HG03442 (cell line): ENCODE measurements at regions not wholly inside any gene's neighbourhood (a gene's known extent, or its start where the extent isn't known, plus 50 kb on each side); places are given as distances from the start of the nearest gene placed in this dataset.
A peak's percentile ranks its signal among the peaks of the same experiment; 100 is the strongest.
"Not testable (repeated sequence)": the region's sequence is repeated elsewhere in the genome, so short reads cannot be mapped to it uniquely, and the experiment has no call there.

ENCODE experiments used
- ATAC-seq: cut with Tn5 transposase; IDR thresholded peaks from one replicate; pipeline ENCODE4 v1.9.1; 2021; ENCODE audit warnings: mild to moderate bottlenecking, moderate library complexity; ENCODE audit not compliant: unreplicated experiment

DNA sequence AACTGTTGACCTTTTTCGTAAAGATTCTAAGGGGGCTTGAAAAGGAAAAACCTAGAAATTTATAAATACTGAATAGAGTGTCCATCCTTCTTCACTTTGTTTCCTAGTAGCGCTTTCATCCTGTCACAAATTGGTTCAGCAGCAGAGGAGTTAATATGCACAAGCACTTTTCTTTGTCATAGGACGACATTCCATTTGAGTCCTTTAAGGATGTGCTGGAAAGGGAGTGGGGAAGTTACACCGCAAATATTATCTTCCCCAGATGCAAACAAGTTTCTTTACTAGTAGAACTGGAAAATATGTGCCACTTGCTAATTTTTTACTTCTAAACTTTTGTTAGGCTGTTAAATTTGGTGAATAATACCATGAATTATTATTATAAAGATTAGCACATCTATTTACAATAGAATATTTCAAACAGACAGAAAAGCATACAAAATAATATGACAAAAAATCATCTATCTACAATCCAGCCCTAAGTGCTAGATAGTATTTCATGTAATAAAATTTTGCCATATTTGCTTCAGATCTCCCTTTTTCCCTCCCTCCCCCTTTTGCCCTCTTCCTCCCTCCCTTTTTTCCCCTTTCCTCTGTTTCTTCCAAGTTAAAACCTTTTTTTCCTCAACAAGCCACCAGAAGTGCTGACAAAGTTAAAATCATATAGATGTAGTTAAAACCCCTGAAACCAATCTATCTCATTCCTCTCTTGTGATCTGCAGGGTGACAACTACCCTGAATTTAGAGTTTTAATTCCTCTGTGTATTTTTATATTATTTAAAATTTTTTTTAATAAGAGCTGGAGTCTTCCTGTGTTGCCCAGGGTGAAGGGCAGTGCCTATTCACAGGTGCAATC, 50.5 kb upstream of the MAP4K3 start:
- ATAC-seq = no peak

DNA sequence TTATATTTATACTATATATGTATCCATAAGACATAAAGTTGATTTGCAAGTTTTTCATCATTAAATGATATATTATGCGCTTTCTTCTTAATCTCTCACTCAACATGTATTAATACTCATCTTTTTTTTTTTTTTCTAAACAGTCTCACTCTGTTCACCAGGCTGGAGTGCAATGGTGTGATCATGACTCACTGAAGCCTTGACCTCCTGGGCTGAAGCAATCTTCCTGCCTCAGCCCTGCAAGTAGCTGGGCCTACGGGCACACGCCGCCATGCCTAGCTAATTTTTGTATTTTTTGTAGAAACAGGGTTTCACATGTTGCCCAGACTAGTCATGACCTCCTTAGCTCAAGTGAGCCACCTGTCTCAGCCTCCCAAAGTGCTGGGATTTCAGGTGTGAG, 51.4 kb upstream of the MAP4K3 start:
- no peak for ATAC-seq

DNA sequence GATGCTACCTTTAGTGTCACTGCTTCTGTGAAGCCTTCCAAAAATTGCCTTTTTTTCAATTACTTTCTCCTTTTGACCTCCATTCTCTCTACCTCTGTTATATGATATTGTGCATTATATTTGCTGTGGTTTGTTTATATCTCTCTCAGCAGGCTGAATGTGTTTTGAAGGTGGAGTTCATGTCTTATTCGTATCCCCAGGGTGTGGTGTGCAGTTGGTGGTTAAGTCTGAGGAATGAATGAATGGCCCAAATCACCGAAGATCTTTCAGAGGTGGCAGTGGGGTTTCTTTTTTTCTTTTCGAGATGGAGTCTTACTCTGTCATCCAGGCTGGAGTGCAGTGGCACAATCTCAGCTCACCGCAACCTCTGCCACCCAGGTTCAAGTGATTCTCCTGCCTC, 53.5 kb upstream of the MAP4K3 start:
- ATAC-seq = no peak

DNA sequence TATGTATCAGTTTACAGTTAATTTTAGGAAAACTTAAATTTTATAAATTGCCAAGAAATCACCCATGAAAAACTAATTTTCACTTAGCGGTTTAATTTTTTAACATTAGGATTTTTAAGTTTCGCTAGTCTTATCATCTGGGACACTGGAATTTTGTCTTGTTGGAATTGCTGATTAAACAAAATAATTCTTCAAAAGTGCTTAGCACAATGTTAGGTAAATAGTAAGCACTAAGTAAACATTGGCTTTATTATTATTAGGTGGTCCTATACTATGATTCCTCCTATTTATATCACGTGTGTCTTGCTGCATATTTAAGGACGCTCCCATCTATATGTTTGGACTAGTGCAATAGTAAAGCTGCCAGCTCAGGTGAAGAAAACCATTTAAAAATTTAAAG, 54.6 kb upstream of the MAP4K3 start:
- no peak for ATAC-seq

DNA sequence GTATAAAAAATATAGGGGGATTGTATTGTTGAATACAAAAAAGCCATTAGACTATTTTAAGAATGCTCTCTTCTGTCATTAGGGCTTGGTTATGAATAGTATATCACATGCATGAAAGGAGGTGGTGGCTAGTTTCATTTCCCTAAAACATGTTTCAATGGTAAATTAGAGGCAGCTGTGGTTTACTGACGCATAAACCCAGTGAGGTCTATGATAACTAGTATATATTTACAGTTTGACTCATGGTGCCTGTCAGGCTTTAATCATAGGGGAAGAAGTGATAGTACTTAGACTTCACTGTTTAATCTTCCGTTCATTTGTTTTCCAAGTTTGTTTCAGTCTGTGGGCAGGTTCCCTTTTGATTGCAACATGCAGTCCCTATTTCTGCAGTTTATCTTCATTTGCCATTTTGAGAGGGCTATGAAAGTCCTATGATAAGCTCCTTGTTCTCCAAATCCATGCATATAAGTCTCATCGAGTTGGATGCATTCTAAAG, 55.1 kb upstream of the MAP4K3 start:
- peak; percentile 92 for ATAC-seq

DNA sequence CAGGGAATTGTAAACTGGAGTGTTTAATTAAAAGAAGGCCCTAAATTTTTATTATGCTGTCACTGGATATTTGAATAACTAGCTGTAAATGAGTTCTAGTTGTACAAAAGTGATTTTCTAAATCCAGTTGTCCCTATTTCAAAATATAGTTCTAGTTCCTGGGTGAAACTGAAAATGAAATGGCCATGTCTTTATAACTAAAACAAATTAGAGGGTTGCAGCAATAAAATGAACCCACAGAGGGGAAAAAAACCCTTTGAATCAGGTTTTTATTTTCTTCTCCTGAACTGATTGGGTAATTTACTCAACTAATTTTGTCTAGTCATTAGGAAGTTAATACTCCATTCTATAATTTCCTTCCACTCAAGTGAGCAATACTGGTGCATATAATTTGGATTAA, 55.6 kb upstream of the MAP4K3 start:
- ATAC-seq = no peak

DNA sequence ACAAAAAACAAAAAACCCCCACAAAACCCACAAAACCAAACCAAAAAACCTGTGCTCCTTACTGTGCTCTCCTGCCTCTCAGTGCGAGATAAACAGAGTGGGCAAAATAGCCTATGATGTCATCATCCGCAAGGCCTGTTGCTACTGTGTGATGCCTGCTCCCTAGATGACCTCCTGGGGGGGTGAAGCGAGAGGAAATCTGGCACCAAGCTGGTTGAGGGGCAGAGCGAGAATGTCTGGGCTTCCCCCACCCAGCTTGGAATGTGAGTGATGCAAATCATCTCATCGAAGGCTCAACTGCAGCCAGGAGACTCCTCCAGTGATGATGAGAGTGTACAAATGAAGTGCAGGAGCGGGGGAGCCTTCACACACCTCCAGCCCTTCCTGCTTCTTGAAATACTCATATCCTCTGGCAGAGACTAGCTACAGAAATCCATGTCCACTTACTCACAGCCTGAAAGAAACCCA, 57.7 kb upstream of the MAP4K3 start:
- peak; percentile 64 for ATAC-seq

DNA sequence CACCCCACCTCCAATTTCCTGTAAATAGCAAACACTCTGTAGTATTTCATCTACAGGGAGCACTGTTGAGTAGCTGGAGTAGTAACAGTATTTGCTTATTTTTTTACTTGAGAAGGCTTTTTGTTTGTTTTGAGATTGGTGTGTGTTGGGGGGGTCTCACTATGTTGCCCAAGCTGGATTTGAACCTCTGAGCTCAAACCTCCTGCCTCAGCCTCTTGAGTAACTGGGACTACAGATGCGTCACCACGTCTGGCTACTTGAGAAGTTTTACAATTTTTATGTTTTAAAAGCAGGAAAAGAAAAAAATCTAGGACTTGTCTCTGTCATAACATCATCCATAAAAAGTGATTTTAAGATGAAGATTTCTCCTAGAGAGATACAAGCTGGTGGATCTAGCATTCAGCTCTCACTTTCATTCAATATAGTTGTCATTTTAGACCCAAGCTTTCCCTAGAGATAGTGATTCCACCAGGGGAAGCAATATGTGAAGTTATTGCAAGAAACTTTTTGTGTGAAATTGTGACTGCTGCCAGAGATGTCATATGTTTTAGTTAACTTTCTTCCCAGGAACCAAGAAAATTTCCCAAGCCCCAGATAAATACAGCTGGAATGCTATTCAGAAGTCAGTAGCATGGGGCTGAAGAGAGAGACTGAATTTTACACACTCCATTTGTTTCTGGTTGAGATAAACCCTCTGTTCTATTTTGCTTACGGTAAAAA, 60.2 kb upstream of the MAP4K3 start:
- no peak for ATAC-seq

DNA sequence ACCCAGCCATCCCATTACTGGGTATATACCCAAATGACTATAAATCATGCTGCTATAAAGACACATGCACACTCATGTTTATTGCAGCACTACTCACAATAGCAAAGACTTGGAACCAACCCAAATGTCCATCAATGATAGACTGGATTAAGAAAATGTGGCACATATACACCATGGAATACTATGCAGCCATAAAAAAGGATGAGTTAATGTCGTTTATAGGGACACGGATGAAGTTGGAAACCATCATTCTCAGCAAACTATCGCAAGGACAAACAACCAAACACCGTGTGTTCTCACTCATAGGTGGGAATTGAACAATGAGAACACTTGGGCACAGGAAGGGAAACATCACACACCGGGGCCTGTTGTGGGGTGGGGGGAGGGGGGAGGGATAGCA, 61.1 kb upstream of the MAP4K3 start:
- not testable (repeated sequence) for ATAC-seq

DNA sequence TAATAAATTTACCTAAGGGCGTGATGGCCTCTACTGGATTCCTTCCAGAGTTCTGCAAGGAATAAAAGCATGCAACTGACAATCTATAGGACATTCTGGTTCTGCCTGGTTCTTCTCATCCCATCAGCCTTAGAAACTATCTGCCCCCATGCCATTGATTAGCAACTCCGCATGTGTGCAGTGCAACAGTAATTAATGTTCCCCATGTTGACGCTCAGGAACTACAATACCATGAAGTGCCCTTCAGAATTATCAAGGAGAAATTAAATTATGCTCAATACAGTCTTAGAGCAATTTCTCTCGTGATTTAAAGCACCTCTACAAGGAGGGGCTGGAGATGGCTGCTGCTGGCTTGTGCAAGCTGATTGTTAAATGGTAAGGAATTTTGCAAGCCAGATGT, 61.7 kb upstream of the MAP4K3 start:
- no peak for ATAC-seq

DNA sequence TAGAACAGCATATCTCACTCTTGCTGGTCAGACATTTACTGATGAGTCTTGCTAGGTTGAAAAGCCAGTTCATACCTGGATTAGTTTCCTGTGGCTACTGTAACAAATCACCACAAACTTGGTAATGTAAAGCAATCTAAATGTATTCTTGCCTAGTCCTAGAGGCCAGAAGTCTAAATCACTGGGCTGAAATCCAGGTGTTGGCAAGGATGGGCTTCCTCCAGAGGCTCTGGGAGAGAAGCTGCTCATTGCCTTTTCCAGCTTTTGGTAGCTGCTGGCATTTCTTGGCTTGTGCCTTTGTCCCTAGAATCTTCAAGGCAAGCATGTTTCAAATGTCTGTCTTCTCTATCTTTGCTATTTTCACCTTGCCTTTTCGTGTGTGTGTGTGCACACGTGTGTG, 62.3 kb upstream of the MAP4K3 start:
- ATAC-seq = no peak

DNA sequence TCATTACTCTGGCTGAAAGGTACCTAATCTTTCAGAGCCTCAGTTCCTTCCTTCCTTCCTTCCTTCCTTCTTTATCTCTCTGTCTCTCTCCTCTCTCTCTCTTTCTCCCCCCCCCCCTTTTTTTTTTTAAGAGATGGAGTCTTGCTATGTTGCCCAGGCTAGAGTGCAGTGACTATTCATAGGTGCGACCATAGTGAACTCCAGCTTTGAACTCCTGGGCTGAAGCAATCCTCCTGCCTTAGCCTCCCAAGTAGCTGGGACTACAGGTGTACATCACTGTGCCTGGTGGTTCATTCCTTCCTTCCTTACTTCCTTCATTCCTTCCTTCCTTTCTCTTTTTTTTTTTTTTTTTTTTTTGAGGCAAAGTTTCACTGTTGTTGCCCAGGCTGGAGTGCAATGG, 64.3 kb upstream of the MAP4K3 start:
- ATAC-seq = no peak

DNA sequence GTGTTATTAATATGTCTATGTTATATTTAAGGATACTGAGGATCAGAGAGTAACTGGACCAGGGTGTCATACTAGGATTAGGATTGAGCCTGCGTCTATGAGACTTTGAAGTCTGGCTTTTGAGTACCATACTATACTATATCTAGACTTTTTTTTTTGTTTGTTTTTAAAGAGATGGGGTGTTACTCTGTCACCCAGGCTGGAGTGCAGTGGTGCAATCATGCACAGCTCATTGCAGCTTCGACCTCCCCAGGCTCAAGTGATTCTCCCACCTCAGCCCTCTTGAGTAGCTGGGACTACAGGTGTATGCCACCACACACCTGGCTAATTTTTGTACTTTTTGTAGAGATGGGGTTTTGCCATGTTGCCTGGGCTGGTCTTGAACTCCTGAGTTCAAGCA, 66.2 kb upstream of the MAP4K3 start:
- ATAC-seq = no peak

DNA sequence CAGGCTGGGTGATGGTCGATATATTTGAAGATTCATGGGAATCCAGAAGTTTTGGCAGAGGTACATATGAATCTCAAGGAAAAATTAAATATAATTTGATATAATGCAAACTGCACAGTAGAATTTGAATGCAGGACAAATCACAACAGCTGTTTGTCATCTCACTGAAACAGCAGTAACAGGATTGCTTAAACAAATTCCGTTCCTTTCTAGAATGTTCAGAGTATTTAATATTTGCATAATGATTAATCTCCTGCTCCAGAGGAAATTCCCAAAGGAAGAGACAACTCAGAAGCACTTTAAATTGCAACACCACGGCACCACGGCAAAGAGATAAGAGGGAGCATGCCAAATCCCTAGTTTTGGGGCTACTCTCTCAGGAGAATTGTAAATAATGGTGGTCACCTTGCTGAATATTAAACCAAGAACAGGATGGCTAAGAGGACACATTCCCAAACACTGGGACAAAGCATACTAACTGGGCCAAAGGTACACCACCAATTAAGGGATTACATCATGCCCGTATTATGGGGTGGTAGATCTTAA, 67.8 kb upstream of the MAP4K3 start:
- ATAC-seq = no peak

DNA sequence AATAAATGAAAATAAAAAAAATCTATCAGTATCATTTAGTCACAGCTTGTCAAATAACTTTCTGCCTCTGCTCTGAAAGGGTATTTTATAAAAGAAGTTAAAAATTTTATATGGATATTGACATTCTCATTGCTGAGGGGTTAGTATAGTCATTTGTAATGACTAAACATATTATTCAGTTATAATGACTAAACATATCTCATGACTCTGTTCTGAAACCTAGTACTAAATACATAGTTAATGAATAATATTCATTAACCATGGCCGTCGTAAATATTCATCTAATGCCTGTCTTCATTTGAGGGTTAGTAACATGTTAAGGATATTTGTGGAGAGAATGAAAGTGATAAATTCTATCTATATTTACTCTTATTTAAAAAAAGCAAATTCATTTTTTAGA, 69.1 kb upstream of the MAP4K3 start:
- no peak for ATAC-seq

DNA sequence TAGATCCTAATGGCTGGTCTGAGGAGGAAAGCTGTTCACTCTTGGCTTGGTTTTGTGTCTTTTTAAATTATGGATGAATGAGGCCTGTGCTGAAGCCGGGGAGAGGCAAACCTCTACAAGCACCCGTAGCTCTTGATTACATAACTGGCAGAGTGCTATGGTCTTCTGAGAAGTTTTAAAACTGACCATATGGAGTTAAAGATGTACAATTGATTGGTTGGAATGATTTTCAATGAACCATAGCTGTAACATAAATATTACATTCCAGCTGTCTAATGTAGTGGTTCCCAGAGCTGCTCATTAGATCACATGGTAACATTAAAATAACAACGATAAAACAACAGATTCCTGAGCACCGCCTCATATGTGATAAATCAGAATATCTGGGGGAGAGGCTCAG, 71.1 kb upstream of the MAP4K3 start:
- ATAC-seq = no peak

DNA sequence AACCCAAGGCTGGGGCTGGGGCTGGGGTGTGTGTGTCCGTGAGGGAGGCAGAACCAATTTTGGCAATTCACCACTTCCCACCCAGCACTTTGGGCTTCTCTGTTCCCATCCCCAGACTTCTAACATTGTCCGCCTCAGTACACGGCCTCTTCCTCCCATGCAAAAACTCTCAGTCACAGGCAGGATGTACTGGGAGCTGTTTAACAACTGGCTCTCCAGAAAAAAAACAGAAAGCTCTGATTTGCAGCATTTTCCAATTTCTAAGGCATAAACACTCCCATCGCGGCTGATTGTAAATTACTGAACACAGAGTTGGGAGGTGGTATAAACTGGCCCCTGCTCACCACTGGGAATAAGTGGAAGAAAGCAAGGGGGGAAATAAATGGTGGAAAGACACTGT, 73.1 kb upstream of the MAP4K3 start:
- no peak for ATAC-seq

DNA sequence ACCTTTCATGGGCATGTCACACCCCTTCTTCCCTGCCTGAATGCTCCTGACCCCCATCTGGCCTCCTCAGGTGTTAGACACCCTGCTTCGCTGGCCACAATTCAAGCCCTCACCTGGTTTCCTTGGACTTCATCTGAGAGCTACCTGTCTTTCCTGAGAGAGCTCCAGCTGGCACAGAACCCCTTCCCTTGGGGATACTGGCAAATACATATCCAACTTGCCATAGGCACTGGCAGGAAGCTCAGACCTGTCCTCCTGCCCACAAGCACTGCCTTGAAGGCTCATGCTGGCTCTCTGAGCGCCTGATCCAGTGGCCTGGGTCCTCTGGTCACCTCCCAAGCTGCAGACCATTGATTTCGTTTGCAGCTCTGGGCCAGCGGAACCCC, 74.1 kb upstream of the MAP4K3 start:
- ATAC-seq = no peak

DNA sequence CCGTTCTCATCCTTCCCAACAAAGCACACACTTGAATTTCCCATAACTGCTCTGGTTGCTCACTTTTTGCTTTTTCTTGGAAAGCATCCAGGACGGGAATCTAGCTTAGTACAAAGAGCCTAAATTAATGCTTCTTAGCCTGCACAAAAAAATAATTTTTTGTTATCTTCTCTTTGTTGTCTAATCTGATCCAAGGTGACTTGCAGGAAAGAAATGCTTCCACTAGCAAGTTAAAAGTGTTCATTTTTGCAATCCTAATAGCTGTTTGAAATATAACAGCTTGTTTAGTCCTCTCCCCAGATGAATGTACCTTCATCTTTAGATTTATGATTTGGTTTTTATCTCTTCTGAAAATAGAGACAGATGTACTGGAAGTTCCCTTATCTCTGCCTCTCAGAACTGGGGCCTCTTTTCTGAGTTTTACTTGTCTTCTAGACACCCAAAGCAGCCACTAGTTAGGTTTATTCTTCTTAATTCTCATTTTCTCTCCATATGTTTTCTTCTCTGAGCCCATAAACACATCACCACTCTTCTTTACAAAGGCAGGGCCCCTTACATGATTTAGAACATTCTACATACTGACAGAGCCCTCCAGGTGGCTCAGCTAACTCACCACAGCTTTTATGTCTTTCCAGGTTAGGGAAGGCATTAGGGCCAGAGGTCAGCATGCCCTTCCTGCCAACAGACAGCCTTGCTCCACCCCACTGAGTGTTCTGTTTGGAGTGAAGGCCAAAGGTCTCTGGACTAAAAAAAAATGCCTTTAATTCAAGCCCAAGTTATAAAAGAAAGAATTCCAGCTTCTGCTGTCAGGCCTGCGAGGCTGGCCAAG, 74.7 kb upstream of the MAP4K3 start:
- no peak for ATAC-seq

DNA sequence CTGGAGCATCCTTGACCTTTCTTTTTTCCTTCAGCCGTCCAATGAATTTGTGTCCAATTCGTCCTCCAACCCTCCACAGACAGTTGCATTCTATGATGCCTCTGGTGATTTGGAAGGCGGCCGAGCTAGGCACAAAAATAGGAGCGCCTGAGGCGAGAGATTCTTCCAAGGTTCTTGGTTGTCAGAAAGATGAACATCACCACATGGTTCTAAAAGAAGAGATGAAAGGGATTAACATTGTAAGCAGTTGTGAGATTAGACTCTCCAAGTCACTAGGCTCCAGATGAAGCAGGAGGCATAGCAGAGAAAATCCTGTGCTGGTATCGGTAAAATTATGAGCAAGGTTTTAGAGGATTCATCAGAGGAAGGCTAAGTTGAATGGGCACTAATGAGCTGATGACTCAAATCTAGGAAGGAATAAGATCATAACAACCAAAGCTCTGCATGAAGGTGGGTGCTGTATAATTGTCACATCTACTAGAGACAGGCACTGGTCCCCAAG, 75.4 kb upstream of the MAP4K3 start:
- ATAC-seq = no peak

DNA sequence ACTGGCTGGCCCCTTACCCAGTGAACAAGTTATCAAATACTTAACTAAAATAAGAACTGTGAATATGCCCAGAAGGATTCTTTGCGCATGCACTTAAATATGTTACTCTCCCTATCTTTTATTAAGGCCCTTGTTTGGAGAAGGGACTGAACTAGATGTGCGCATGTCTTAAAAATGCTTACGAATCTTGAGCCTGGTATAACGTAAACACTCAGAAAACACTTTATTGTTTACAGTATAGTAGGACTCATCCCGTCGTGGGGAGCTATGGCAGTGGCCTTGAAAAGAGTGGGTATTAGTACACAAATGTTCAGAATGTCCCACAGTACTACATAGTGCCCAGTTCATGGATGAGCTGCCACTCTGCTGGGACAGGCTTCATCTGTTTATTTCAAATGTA, 75.9 kb upstream of the MAP4K3 start:
- no peak for ATAC-seq
